ENCODE measurements at regions not wholly inside any gene's neighbourhood (a gene's known extent, or its start where the extent isn't known, plus 50 kb on each side); places are given as distances from the start of the nearest gene placed in this dataset.

GRCh38 chr10:44060719-44061118 lies 324.2 kb downstream of the CXCL12 start:
- H3K36me3 ChIP-seq (replicated peaks in 1 of 2; ENCODE audit: control insufficient read depth in 1 of 2, insufficient read depth in 2 of 2, low read length in 1 of 2), result no peaks in the 10 kb centered on the region
- no peak overlapping the region for H3K9ac ChIP-seq
- no peak overlapping the region for H3K4me3 ChIP-seq (ENCODE audit: low read depth in 2 of 2, low read length in 1 of 2)
- H3F3A ChIP-seq (replicated peaks; ENCODE audit: insufficient read depth), result no peaks in the 10 kb centered on the region
- no peaks in the 10 kb centered on the region for H4K20me1 ChIP-seq (ENCODE audit: insufficient read depth)
- no peak overlapping the region for H3K4me2 ChIP-seq
- H3K27ac ChIP-seq (ENCODE audit: low read depth in 2 of 2, low read length in 1 of 2), result no peak overlapping the region
- no peak for DNase-seq
- H3K4me1 ChIP-seq (ENCODE audit: control insufficient read depth in 1 of 2, insufficient read depth in 2 of 2, low read depth in 1 of 2, low read length in 1 of 2), result peaks cover 0 to 10% of the 10 kb centered on the region in 2 experiments; a peak in 1 of 4 replicates
- POLR2A ChIA-PET, result no interaction called here
- WGBS (ENCODE audit: low lambda C conversion rate), result 62% methylated on average over 2 of the region's 2 CpGs
- no peaks in the 10 kb centered on the region for H3K79me2 ChIP-seq (ENCODE audit: insufficient read depth)
- H3K27me3 ChIP-seq (ENCODE audit: insufficient read depth), result no peaks in the 10 kb centered on the region
- CTCF ChIA-PET, result no interaction called here
- H2AFZ ChIP-seq (ENCODE audit: low read depth), result no peak overlapping the region
- TF ChIP-seq GABPA (IDR thresholded peaks at IDR 0.05; ENCODE audit: low read depth) (no peak), EZH2phosphoT487 (IDR thresholded peaks at IDR 0.05; ENCODE audit: borderline replicate concordance, low read depth) (no peak), MXI1 (IDR thresholded peaks at IDR 0.05; ENCODE audit: low read depth, low read length) (no peak), TEAD4 (IDR thresholded peaks at IDR 0.05; ENCODE audit: borderline replicate concordance, insufficient read depth) (no peak), IRF3 (IDR thresholded peaks at IDR 0.05; ENCODE audit: low read depth, low read length) (no peak), RAD21 (IDR thresholded peaks at IDR 0.05; ENCODE audit: low read length) (no peak), GATA2 (CRISPR knock-in tag; IDR thresholded peaks at IDR 0.05) (no peak), POLR2AphosphoS5 (IDR thresholded peaks at IDR 0.05; ENCODE audit: low read depth, low read length) (no peak), TAF1 (IDR thresholded peaks at IDR 0.05; ENCODE audit: borderline replicate concordance, low read depth, low read length) (no peak), ZBTB33 (IDR thresholded peaks at IDR 0.05; ENCODE audit: borderline replicate concordance, low read depth) (no peak), RCOR1 (IDR thresholded peaks at IDR 0.05; ENCODE audit: low read length) (no peak), FOXJ3 (CRISPR knock-in tag; IDR thresholded peaks at IDR 0.05) (no peak), NRF1 (IDR thresholded peaks at IDR 0.05; ENCODE audit: low read depth, low read length) (no peak), ELF1 (IDR thresholded peaks at IDR 0.05) (no peak), RXRA (IDR thresholded peaks at IDR 0.05; ENCODE audit: borderline replicate concordance, low read depth) (no peak), FOXM1 (IDR thresholded peaks at IDR 0.05; ENCODE audit: low read depth) (no peak)
- TF ChIP-seq, protein P1, sequence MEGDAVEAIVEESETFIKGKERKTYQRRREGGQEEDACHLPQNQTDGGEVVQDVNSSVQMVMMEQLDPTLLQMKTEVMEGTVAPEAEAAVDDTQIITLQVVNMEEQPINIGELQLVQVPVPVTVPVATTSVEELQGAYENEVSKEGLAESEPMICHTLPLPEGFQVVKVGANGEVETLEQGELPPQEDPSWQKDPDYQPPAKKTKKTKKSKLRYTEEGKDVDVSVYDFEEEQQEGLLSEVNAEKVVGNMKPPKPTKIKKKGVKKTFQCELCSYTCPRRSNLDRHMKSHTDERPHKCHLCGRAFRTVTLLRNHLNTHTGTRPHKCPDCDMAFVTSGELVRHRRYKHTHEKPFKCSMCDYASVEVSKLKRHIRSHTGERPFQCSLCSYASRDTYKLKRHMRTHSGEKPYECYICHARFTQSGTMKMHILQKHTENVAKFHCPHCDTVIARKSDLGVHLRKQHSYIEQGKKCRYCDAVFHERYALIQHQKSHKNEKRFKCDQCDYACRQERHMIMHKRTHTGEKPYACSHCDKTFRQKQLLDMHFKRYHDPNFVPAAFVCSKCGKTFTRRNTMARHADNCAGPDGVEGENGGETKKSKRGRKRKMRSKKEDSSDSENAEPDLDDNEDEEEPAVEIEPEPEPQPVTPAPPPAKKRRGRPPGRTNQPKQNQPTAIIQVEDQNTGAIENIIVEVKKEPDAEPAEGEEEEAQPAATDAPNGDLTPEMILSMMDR (IDR thresholded peaks at IDR 0.05), result no peak
- TF ChIP-seq, protein P2, sequence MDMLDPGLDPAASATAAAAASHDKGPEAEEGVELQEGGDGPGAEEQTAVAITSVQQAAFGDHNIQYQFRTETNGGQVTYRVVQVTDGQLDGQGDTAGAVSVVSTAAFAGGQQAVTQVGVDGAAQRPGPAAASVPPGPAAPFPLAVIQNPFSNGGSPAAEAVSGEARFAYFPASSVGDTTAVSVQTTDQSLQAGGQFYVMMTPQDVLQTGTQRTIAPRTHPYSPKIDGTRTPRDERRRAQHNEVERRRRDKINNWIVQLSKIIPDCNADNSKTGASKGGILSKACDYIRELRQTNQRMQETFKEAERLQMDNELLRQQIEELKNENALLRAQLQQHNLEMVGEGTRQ (IDR thresholded peaks at IDR 0.05; ENCODE audit: borderline replicate concordance, low read depth, low read length), result no peak
- TF ChIP-seq, protein P3, sequence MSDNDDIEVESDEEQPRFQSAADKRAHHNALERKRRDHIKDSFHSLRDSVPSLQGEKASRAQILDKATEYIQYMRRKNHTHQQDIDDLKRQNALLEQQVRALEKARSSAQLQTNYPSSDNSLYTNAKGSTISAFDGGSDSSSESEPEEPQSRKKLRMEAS (IDR thresholded peaks at IDR 0.05; ENCODE audit: low read depth), result no peak
- TF ChIP-seq, protein P4, sequence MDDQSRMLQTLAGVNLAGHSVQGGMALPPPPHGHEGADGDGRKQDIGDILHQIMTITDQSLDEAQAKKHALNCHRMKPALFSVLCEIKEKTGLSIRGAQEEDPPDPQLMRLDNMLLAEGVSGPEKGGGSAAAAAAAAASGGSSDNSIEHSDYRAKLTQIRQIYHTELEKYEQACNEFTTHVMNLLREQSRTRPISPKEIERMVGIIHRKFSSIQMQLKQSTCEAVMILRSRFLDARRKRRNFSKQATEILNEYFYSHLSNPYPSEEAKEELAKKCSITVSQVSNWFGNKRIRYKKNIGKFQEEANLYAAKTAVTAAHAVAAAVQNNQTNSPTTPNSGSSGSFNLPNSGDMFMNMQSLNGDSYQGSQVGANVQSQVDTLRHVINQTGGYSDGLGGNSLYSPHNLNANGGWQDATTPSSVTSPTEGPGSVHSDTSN (IDR thresholded peaks at IDR 0.05), result no peak
- no peaks in the 10 kb centered on the region for H3K9me3 ChIP-seq
- H3K9me2 ChIP-seq, result no peaks in the 10 kb centered on the region
